M059J (cell line): ENCODE measurements at regions not wholly inside any gene's neighbourhood (a gene's known extent, or its start where the extent isn't known, plus 50 kb on each side); places are given as distances from the start of the nearest gene placed in this dataset.
A peak's percentile ranks its signal among the peaks of the same experiment; 100 is the strongest.
"Not testable (repeated sequence)": the region's sequence is repeated elsewhere in the genome, so short reads cannot be mapped to it uniquely, and the experiment has no call there.

Source experiments
- DNase-seq: peaks from one replicate; pipeline ENCODE4 v3.0.0-alpha.2; 2012; ENCODE audit warnings: low read depth

- DNase-seq, result not testable (repeated sequence)
Observed at GRCh38 chr21:13303763-13304162, 305.8 kb upstream of the POTED start.

- DNase-seq, result not testable (repeated sequence)
Observed at GRCh38 chr21:13304901-13305300, 304.7 kb upstream of the POTED start.

- not testable (repeated sequence) for DNase-seq
Observed at GRCh38 chr21:13310120-13310519, 299.5 kb upstream of the POTED start.

DNA sequence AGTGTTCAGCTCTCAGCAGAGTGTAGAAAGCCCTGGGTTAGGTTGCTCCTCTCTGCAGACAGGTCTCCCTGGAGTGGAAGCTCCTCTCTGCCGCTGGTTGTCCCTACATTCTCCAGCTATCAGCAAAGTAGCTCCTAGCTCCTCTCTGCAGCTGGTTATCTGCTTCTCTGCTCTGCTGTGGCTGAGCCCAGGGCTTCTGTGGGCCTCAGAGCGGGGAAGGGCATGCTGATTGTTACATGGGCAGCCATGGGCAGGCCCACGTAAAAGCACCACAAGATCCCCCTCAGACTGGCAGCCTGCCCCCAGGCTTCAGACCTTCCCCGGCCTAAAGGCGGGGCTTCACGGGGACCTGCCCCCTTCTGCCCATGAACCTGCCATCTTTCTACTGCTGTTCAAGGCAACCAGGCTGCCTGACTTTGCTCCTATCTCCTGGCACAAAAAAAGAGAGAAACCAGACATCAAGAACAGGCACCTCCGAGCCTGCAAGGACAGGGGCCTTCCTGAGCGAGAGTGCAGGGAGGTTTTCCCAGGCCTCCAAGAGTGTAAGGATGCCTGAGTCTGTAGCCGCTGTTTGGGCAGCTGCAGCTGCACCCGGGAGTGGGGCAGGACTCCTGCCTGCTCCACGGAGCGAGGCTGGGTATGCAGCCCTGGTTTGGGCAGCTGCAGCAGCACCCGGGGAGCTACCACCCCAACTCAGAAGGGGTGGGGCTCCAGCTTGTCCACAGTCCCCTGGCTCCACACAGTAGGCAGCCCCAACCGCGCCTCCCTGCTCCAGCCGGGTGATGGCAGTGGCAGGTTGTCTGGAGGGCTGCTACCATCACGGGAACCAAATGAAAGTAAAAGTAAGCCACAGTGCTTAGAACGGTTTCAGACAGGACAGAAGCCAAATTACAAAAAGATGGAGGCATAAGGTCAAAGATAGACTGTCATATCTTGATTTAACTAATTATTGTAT lies 298.7 kb upstream of the POTED start:
- DNase-seq, result not testable (repeated sequence)

DNA sequence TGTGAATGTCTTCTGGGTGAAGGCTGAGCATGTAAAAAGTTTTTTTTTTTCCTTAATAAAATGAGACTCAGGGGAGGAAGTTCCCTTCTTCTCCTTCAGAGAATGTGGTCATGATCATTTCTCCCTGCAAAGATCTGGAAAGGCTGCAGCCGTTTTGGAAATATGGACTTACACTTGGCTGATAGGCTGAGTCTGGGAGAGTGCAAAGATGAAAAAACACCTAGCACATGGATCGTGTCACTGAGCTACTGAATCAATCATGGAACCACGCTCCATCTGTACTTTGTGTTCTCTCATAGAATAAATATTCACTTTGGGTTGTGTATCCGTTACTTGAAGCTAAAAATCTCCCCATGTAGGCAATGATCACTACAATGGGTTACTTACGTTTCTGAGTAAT lies 290.9 kb upstream of the POTED start:
- not testable (repeated sequence) for DNase-seq

DNA sequence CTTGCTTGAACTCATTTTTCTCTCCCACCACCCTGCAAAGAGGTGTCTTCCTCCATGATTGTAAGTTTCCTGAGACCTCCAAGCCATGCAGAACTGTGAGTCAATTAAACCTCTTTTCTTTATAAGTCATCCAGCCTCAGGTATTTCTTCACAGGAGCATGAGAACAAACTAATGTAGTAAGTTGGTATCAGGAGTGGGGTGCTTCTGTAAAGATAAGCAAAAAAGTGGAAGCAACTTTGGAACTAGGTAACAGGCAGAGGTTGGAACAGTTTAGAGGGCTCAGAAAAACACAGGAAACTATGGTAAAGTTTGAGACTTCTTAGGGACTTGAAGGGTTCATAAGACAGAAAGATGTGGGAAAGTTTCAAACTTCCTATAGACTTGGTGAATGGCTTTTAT lies 287.7 kb upstream of the POTED start:
- not testable (repeated sequence) for DNase-seq

- not testable (repeated sequence) for DNase-seq
Observed at GRCh38 chr21:13340670-13341234, 268.8 kb upstream of the POTED start.

DNA sequence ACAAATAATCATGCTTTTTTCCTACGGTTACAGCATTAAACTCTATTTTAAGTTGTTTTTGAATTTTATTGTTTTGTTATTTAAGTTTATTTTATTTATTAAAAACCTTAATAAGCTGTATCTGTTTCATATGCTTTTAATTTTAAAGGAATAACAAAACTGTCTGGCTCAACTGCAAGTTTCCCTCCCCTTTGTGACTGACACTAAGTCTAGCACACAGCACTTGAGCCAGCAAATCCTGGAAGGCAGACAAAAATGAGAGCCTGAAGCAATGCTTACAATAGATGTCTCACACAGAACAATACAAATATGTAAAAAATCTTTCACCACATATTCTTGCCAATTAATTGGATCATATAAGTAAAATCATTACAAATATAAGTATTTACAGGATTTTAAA lies 258.1 kb upstream of the POTED start:
- not testable (repeated sequence) for DNase-seq

- DNase-seq, result not testable (repeated sequence)
Observed at GRCh38 chr21:13360175-13360574, 249.4 kb upstream of the POTED start.

GRCh38 chr21:13368200-13368599 lies 241.4 kb upstream of the POTED start:
- no peak for DNase-seq

DNA sequence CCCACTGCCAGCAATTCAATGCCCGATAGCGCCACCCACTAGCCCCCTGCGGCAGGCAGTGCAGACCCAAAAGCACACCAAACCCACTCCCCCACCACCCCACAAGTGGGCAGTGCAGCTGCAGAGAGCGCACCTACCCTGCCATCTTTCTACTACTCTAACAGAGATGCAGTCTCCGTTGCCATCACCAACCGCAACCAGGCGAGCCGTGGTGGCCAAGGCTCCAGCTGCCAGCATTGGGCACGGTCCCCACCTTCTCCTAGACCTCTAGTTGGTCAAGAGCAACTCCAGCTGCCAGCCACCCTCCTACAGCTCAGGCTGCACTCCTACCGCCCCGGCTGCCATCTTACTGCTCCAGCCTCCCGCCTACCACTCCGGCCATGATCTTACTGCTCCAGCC lies 236.9 kb upstream of the POTED start:
- DNase-seq, result not testable (repeated sequence)

DNA sequence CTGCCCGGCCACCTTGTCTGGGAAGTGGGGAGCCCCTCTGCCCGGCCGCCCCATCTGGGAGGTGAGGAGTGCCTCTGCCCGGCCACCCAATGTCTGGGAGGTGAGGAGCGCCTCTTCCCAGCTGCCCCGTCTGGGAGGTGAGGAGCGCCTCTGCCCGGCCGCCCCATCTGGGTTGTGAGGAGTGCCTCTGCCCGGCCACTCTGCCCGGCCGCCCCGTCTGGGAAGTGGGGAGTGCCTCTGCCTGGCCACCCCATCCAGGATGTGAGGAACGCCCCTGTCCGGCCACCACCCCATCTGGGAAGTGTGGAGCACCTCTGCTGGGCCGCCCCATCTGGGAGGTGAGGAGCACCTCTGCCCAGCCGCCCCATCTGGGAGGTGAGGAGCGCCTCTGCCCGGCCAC lies 230.6 kb upstream of the POTED start:
- not testable (repeated sequence) for DNase-seq

DNA sequence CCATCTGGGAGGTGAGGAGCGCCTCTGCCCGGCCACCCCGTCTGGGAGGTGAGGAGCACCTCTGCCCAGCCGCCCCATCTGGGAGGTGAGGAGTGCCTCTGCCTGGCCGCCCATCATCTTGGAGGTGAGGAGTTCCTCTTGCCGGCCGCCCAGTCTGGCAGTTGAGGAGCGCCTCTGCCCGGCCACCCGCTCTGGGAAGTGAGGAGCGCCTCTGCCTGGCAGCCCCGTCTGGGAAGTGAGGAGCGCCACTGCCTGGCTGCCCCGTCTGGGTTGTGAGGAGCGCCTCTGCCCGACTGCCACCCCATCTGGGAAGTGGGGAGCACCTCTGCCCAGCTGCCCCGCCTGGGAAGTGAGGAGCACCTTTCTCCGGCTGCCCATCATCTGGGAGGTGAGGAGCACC lies 230.0 kb upstream of the POTED start:
- not testable (repeated sequence) for DNase-seq

DNA sequence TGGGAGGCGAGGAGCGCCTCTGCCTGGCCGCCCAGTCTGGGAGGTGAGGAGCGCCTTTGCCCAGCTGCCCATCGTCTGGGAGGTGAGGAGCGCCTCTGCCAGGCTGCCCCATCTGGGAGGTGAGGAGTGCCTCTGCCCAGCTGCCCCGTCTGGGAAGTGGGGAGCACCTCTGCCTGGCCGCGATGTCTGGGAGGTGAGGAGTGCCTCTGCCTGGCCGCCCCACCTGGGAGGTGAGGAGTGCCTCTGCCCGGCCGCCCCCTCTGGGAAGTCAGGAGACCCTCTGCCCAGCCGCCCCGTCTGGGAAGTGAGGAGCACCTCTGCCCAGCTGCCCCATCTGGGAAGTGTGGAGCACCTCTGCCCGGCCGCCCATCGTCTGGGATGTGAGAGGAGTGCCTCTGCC lies 229.0 kb upstream of the POTED start:
- not testable (repeated sequence) for DNase-seq

DNA sequence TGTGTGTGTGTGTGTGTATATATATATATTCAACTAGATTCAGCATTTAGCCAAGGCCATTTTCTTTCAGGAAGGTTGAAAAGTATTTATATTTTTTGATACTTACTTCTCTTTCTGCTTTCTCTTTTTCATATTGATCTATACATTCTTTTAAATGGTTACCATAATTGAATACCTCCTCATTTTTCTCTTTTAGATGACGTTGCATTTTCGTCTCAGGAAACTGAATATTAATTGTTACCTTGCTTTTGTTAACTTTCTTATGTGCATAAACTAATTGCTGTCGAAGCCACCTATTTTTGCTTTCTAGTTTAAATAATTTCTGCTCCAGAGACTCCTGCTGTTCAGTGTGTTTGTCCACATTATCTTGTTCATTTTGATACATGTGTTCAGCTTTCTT lies 225.4 kb upstream of the POTED start:
- DNase-seq, result not testable (repeated sequence)

GRCh38 chr21:13409184-13409583 lies 200.4 kb upstream of the POTED start:
- peak; percentile 1 for DNase-seq

DNA sequence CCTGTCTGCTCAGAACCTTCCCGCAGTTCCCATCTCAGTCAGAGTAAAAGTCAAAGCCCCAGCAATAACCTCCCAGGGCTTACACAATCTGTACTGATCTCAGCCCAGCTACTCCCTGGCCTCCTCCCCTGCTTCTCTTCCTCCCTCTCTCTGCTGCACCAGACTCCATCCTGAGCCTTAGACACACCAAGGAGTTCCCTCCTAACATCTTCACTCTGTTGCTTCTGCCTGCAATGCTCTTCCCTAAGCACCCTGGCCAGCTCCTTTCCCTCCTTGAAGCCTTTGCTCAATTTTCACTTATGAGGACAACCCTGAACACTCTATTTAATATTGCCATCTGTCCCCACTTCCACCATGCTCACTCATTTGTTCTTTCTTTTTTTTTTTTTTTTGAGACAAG lies 173.7 kb upstream of the POTED start:
- DNase-seq, result not testable (repeated sequence)

- DNase-seq, result not testable (repeated sequence)
Observed at GRCh38 chr21:13447767-13448166, 161.8 kb upstream of the POTED start.

- not testable (repeated sequence) for DNase-seq
Observed at GRCh38 chr21:13463562-13463961, 146.0 kb upstream of the POTED start.
